ENCODE measurements at regions not wholly inside any gene's neighbourhood (a gene's known extent, or its start where the extent isn't known, plus 50 kb on each side); places are given as distances from the start of the nearest gene placed in this dataset.

DNA sequence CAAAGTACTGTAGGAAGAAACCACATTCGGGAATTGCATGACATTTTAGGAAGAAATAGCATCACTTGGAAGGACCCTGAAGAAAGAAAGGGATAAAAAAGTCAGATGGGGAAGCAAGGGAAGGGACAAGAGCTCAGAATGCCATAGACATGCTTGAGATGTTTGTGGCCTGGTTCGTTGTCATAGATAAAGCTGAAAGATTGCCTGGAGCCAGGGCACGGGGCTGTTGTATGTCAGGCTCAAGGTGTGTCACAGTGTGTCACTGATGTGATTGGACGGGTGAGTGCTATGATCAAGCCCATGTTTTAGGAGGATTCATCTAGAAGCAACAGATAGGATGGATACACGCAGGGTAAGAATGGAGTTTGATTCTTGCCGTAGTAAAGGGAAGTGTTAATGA lies 216.2 kb upstream of the SOX4 start:
- Mint-ChIP-seq H3K36me3 (ENCODE audit: low read depth) (no peaks in the 10 kb centered on the region), H3K4me3 (no peak overlapping the region), H3K27me3 (ENCODE audit: low read depth) (no peaks in the 10 kb centered on the region), H3K4me1 (ENCODE audit: low read depth) (no peaks in the 10 kb centered on the region), H3K9me3 (no peaks in the 10 kb centered on the region), H3K27ac (no peak overlapping the region)

DNA sequence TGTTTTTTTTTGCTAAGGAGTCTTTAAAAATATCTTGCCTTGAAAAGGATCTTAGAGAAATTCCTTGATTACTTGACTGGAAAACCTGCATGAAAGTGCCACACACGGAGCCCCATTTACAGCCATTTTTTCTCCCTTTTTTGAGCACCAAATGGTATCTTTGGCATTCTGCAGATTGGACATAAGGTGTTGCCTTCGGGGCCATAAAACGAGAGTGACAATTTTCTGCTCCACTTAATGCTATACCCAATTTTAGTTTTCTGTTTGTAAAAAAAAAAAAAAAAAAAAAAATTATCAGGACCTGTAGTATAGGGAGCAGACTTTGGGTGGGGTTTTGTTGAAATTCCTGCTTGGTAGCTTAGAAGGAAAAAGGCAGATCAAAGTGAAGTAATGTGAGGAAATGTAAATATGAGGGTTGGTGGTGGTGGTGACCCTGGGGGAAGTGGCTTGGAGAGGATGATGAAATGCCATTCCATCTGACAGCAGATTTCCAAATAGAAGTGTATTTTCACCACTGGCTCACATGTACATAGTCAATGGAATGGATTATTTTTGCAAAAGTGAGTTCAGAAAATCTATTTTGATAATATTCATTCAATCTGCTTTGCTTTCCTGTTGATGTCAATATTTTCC lies 212.1 kb upstream of the SOX4 start:
- peaks cover 2% of the 10 kb centered on the region for H3K27me3 Mint-ChIP-seq (ENCODE audit: low read depth)
- no peaks in the 10 kb centered on the region for H3K36me3 Mint-ChIP-seq (ENCODE audit: low read depth)
- H3K4me1 Mint-ChIP-seq (ENCODE audit: low read depth): no peaks in the 10 kb centered on the region
- no peak overlapping the region for H3K4me3 Mint-ChIP-seq
- peaks cover 2% of the 10 kb centered on the region for H3K9me3 Mint-ChIP-seq
- H3K27ac Mint-ChIP-seq: no peak overlapping the region

DNA sequence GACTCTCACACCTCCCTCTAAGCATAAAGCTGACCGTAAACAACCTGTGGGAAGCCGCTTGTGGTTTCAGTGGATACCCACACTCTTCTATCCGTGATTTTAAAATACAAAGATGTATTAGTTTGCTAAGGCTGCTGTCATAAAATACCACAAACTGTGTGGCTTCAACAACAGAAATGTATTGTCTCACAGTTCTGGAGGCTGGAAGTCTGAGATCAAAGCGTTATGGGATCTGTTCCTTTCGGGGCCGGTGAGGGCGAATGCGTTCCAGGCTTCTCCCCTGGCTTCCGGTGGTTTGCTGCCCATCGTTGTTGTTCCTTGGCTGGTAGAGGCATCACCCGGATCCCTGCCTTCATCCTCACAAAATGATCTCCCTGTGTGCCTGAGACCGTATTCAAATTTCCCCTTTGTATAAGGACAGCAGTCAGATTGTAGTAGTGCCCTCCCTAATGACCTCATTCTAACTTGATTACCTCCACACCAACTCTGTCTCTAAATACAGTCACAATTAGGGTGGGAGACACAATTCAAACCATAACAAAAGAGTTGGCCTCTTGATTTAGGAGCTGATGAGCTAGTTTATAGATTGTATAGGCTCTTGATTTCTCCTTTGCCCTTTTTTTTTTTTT lies 210.6 kb upstream of the SOX4 start:
- Mint-ChIP-seq H3K9me3 (peaks cover 5% of the 10 kb centered on the region), H3K4me1 (ENCODE audit: low read depth) (no peaks in the 10 kb centered on the region), H3K4me3 (no peak overlapping the region), H3K27ac (no peak overlapping the region), H3K27me3 (ENCODE audit: low read depth) (peaks cover 4% of the 10 kb centered on the region), H3K36me3 (ENCODE audit: low read depth) (no peaks in the 10 kb centered on the region)

DNA sequence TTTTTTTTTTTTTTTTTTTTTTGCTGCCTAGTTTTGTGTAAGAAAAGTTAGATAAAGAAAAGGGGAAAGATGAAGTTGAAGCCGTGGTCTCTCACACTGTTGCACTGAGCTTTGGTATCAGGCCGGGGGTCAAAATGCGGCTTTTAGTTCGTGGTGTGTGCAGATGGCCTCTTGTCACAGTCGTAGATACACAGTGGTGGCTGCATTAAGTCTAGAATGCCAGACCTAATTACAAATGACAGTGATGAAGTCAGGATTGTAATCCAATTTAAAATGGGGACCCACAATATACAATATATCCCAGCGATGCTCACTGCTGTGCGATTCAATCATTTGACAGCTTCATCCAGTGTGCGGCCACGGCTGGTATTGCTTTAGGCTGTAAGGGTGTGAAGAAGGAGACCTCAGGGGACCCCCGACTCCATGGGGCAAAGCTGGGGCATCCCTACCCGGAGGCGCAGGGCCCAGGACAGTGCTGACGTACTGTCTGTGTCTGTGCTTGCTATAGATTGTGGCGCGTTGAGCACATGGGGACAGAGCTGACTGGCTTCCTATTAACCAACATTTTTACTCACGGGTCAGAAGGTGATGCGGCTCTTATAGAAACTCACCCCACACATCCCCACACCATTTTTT lies 210.0 kb upstream of the SOX4 start:
- H3K9me3 Mint-ChIP-seq: peaks cover 5% of the 10 kb centered on the region
- H3K27ac Mint-ChIP-seq: no peak overlapping the region
- H3K27me3 Mint-ChIP-seq (ENCODE audit: low read depth): peaks cover 4% of the 10 kb centered on the region
- H3K36me3 Mint-ChIP-seq (ENCODE audit: low read depth): no peaks in the 10 kb centered on the region
- H3K4me1 Mint-ChIP-seq (ENCODE audit: low read depth): no peaks in the 10 kb centered on the region
- H3K4me3 Mint-ChIP-seq: no peak overlapping the region

DNA sequence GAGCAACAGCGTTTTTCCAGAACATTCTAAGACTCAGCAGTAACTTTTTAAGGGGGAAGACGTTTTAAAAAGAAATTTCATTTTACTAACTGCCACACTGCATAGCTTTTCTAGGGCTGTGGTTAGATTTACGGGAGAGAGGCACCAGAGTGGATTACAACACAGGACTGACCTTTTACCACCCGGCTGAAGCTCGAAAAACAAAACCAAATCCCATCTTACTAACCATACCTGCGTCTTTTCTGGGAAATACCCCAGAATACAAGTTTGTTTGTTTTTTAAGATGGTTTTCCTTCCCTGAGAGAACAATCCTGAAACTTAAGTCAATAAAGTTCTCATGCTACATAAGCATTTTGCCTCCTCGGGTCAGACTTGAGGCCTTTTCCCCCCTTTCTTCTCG lies 209.3 kb upstream of the SOX4 start:
- H3K27ac Mint-ChIP-seq: no peak overlapping the region
- H3K4me1 Mint-ChIP-seq (ENCODE audit: low read depth): no peaks in the 10 kb centered on the region
- H3K9me3 Mint-ChIP-seq: peaks cover 5% of the 10 kb centered on the region

DNA sequence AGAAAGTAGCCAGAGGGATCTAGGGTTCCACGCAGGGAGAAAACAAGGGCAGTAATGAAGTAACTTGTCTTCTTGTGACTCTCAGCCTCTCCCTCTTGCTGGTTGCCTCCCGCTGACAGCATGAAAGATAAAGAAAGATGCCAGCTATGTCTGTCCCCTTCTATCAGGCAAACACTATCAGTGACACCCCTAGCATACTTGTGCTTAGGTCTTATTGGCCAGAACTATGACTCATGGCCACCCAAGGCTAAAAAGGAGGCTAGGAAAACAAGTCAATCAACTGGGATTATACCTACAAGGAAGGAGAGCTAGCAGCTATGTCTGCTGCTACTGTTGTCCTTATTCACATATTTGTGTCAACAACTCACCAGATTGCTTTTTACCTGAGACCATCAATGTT lies 206.8 kb upstream of the SOX4 start:
- no peaks in the 10 kb centered on the region for H3K4me1 Mint-ChIP-seq (ENCODE audit: low read depth)
- H3K36me3 Mint-ChIP-seq (ENCODE audit: low read depth): no peaks in the 10 kb centered on the region
- peaks cover 8% of the 10 kb centered on the region for H3K27me3 Mint-ChIP-seq (ENCODE audit: low read depth)
- no peak overlapping the region for H3K27ac Mint-ChIP-seq
- H3K9me3 Mint-ChIP-seq: peaks cover 5% of the 10 kb centered on the region
- H3K4me3 Mint-ChIP-seq: no peak overlapping the region

More for the DNA sequence above, 209.3 kb upstream of the SOX4 start:
- Mint-ChIP-seq H3K4me3 (no peak overlapping the region), H3K36me3 (ENCODE audit: low read depth) (no peaks in the 10 kb centered on the region), H3K27me3 (ENCODE audit: low read depth) (peaks cover 4% of the 10 kb centered on the region)

DNA sequence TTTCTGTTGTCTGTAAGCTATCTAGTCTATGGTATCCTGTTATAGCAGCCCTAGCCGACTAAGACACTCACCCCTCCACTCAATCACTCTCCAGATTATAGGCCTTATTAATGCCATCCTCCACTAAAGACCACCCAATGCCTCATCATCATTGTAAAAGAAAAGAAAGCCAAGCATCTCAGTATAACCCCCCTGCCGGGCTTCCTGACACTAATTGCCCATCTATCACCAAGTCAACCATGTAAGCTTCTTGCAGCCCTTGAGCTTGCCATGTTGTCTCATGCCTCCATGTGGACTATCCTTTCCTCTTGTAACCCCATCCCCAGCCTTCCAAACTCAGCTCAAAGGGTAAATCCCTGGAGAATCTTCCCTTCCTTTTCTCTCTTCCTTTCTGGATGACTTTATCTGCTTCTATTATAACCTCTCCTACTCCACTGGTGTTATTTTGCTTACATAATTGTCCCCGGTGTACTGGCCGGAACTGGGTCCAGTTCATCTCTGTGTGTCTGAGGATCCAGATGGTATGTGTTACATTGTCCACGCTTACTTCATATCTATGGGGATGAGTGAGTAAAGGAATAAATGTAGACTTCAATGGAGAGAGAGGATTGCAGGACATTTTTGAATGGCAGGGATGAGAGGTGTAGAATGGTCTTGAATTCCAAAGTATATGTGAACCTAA lies 202.9 kb upstream of the SOX4 start:
- no peaks in the 10 kb centered on the region for H3K4me1 Mint-ChIP-seq (ENCODE audit: low read depth)
- H3K27me3 Mint-ChIP-seq (ENCODE audit: low read depth): peaks cover 8% of the 10 kb centered on the region
- H3K9me3 Mint-ChIP-seq: peaks cover 5% of the 10 kb centered on the region
- H3K36me3 Mint-ChIP-seq (ENCODE audit: low read depth): no peaks in the 10 kb centered on the region
- H3K27ac Mint-ChIP-seq: no peak overlapping the region
- H3K4me3 Mint-ChIP-seq: no peak overlapping the region

DNA sequence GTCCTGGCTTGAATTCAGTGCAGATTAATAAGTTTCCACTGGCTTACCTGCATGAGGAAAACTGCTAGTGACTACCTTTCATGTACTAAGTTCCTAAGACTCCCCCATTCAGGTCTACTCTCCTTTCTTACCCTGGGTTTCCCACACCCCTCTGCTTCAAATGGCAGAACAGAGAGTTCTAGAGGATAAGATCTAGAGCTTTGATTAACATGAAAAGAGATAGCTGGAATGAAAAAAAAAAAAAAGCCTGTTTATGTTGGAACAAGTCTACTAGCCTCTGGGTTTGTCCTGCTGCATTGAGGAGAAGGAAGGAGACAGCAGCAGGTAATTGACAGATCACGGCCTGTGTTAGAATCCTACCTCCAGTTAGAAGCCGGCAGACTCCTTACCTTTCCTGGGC lies 201.4 kb upstream of the SOX4 start:
- H3K36me3 Mint-ChIP-seq (ENCODE audit: low read depth): no peaks in the 10 kb centered on the region
- H3K4me1 Mint-ChIP-seq (ENCODE audit: low read depth): no peaks in the 10 kb centered on the region
- no peak overlapping the region for H3K27ac Mint-ChIP-seq

DNA sequence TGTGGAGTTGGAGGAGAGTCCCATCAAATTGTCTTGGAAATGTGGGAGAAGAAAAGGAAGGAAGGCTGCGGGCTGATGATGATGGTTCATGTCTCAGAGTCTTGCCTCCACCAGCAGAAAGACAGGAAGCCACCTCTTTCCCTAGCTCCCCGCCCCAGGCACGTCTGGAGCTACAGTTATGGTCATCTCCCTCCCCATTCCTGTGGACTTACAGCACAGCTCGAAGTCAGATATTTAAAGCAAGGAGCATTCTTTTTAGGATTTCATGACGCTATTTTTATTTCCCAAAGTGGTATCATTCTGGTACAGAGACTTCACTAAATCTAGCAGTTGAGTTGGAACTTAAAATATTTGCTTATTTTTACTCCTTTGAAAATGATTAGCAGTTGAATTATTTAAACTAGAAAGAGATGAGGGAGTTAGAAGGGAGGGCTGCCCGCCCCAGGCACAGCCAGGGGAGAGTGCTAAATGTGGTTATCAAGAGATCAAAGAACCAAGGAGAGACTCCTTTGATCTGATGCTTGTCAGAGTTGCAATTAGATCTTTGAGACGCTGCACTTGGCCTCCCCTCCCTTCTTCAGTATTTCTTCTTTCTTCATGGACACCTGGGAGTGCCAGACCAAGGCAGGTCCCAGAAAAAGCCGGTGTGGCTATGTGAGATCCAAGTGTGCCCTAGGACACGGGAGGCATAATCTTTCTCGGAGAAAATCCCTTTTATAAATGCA lies 199.9 kb upstream of the SOX4 start:
- H3K27me3 Mint-ChIP-seq (ENCODE audit: low read depth): peaks cover 4% of the 10 kb centered on the region
- H3K4me3 Mint-ChIP-seq: no peak overlapping the region
- H3K36me3 Mint-ChIP-seq (ENCODE audit: low read depth): no peaks in the 10 kb centered on the region
- H3K4me1 Mint-ChIP-seq (ENCODE audit: low read depth): no peaks in the 10 kb centered on the region
- no peak overlapping the region for H3K27ac Mint-ChIP-seq
- no peaks in the 10 kb centered on the region for H3K9me3 Mint-ChIP-seq

More for the DNA sequence above, 201.4 kb upstream of the SOX4 start:
- Mint-ChIP-seq H3K4me3 (no peak overlapping the region), H3K27me3 (ENCODE audit: low read depth) (peaks cover 4% of the 10 kb centered on the region), H3K9me3 (no peaks in the 10 kb centered on the region)

DNA sequence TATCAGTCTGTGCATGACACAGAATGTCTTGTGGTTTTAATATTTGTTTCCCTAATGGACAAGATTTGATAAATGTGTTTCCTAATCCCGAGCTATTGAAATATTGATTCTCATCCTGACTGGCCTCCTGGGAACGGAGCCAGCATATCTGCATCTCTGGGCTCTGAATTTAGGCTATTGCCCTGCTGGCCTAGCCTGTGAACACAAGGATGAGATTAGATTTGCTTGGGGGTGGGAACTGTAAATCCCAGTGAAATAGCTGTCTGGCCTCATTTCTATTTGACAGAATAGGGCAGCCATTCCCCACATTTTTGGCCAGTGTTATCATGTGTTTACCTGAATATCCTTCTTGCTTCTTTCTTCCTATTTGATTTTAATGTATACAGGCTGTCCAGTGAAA lies 198.4 kb upstream of the SOX4 start:
- Mint-ChIP-seq H3K9me3 (no peaks in the 10 kb centered on the region), H3K27me3 (ENCODE audit: low read depth) (peaks cover 4% of the 10 kb centered on the region)

DNA sequence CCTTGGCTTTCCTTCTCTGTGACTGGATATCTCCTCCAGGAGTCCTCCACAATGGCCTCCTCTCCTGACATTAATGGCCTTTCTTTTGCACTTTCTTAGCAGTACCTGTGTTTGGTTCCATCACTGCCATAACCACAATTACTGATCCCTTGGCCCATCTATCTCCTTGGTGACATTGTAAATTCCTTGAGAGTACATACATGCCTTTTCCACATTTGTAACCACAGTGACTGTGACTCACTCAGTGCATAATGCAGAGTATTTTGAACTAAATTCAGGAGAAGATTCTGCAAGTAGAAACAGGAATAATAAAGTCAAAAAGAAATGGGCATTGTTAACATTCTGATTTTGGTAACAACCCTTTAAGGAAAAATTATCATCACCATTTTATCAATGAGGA lies 197.2 kb upstream of the SOX4 start:
- no peaks in the 10 kb centered on the region for H3K9me3 Mint-ChIP-seq
- no peak overlapping the region for H3K27ac Mint-ChIP-seq
- no peak overlapping the region for H3K4me3 Mint-ChIP-seq
- no peaks in the 10 kb centered on the region for H3K4me1 Mint-ChIP-seq (ENCODE audit: low read depth)
- H3K27me3 Mint-ChIP-seq (ENCODE audit: low read depth): no peaks in the 10 kb centered on the region
- H3K36me3 Mint-ChIP-seq (ENCODE audit: low read depth): no peaks in the 10 kb centered on the region

More for the DNA sequence above, 198.4 kb upstream of the SOX4 start:
- H3K36me3 Mint-ChIP-seq (ENCODE audit: low read depth): no peaks in the 10 kb centered on the region
- no peak overlapping the region for H3K4me3 Mint-ChIP-seq
- no peak overlapping the region for H3K27ac Mint-ChIP-seq
- no peaks in the 10 kb centered on the region for H3K4me1 Mint-ChIP-seq (ENCODE audit: low read depth)

DNA sequence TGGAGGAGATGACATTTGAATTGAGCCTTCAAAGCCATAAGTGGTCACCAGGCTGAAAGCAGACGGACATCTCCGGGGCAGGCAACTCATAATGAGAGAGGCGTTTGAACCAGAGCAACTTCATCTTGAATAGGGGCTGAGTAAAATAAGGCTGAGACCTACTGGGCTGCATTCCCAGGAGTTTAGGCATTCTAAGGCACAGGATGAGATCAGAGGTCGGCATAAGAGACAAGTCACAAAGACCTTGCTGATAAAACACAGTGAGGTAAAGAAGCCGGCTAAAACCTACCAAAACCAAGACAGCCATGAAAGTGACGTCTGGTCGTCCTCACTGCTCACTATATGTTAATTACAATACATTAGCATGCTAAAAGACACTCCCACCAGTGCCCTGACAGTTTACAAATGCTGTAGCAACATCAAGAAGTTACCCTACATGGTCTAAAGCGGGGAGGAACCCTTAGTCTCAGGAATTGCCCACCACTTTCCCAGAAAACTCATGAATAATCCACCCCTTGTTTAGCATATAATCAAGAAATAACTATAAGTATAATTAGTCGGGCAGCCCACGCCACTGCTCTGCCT lies 194.7 kb upstream of the SOX4 start:
- Mint-ChIP-seq H3K27me3 (ENCODE audit: low read depth) (peaks cover 3% of the 10 kb centered on the region), H3K9me3 (no peaks in the 10 kb centered on the region), H3K4me1 (ENCODE audit: low read depth) (peaks cover 8% of the 10 kb centered on the region), H3K4me3 (no peak overlapping the region), H3K27ac (no peak overlapping the region), H3K36me3 (ENCODE audit: low read depth) (no peaks in the 10 kb centered on the region)

DNA sequence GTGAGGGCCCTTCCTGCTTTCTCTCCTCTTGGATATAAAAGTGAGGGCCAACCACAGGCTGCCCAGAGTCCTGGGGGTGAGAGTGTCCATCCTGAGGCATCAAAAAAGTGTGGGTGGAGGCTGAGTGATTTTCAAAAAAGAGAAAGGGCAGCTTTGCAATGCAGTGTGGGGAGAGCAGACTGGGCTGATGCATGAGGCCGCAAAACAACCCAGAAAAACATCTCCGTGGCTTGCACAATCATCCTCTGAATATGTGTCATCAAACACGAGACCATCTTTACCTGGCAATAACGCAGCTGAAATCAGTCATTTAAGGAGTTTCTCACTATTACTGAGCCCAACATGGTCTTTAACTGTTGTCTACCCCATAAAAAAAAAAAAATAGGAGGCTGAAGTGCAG lies 191.2 kb upstream of the SOX4 start:
- Mint-ChIP-seq H3K4me1 (ENCODE audit: low read depth) (peaks cover 8% of the 10 kb centered on the region), H3K9me3 (peaks cover 3% of the 10 kb centered on the region), H3K4me3 (no peak overlapping the region), H3K36me3 (ENCODE audit: low read depth) (no peaks in the 10 kb centered on the region), H3K27me3 (ENCODE audit: low read depth) (peaks cover 3% of the 10 kb centered on the region), H3K27ac (no peak overlapping the region)

DNA sequence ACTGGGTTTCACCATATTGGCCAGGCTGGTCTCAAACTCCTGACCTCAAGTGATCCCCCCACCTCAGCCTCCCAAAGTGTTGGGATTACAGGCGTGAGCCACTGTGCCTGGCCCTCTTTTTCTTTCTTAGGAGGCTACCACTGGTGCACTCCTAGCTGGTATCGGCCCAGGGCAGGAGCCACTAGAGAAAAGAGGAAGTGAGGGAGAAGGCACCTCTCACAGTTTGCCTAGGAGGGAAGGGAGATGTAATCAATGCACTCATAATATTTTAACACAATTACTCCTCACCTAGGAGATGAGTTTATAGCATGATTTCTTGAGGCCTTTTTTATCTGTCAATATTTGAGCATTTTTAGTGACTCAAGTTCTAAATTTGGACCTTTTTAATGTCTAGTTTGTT lies 189.0 kb upstream of the SOX4 start:
- peaks cover 6% of the 10 kb centered on the region for H3K9me3 Mint-ChIP-seq
- no peak overlapping the region for H3K4me3 Mint-ChIP-seq
- peaks cover 2% of the 10 kb centered on the region for H3K36me3 Mint-ChIP-seq (ENCODE audit: low read depth)
- H3K27ac Mint-ChIP-seq: no peak overlapping the region
- peaks cover 8% of the 10 kb centered on the region for H3K4me1 Mint-ChIP-seq (ENCODE audit: low read depth)
- H3K27me3 Mint-ChIP-seq (ENCODE audit: low read depth): peaks cover 7% of the 10 kb centered on the region
